Tibial artery (tissue), 4 donors: ENCODE measurements at regions not wholly inside any gene's neighbourhood (a gene's known extent, or its start where the extent isn't known, plus 50 kb on each side); places are given as distances from the start of the nearest gene placed in this dataset.

Experiments used
- DNase-seq, 2 donors: peaks; one replicate each; pipeline ENCODE4 v3.0.0-alpha.2; 2019
- H3K27ac ChIP-seq, 2 donors: fragments of 200-600 bp; sonication (generic) in 1 of 2; 1 replicate in 1 of 2; 2 replicates in 1 of 2; pipeline ENCODE4 v1.5.1; 2018 to 2019; ENCODE audit warnings: mild to moderate bottlenecking in 1 of 2
- H3K27me3 ChIP-seq, 2 donors: fragments of 200-600 bp; sonication (generic) in 1 of 2; one replicate each; pipeline versions ENCODE4 v1.5.1 to v1.6.0; 2016 to 2019
- H3K36me3 ChIP-seq, 3 donors: fragments of 200-600 bp; sonication (generic) in 2 of 3; one replicate each; pipeline ENCODE4 v1.5.1; 2016 to 2019; ENCODE audit warnings: mild to moderate bottlenecking in 2 of 3
- H3K4me1 ChIP-seq, 4 donors: fragments of 200-600 bp; sonication (generic) in 2 of 4; 1 replicate in 3 of 4; 2 replicates in 1 of 4; pipeline ENCODE4 v1.5.1; 2016 to 2019
- H3K4me3 ChIP-seq, 2 donors: fragments of 200-600 bp; sonication (generic) in 1 of 2; 1 replicate in 1 of 2; 2 replicates in 1 of 2; pipeline ENCODE4 v1.5.1; 2018 to 2019; ENCODE audit warnings: mild to moderate bottlenecking in 2 of 2
- H3K9me3 ChIP-seq, 3 donors: fragments of 200-600 bp; sonication (generic) in 1 of 3; one replicate each; pipeline ENCODE4 v1.5.1; 2016 to 2019
- CTCF ChIP-seq, 2 experiments: fragments of 200-600 bp in 1 of 2; fragments of 450-650 bp in 1 of 2; IDR thresholded peaks; one replicate each; pipeline ENCODE4 v1.5.1; 2017 to 2019; ENCODE audit warnings: antibody characterized with exemption in 2 of 2, mild to moderate bottlenecking in 1 of 2, moderate library complexity in 1 of 2
- intact Hi-C: fragments of 100-400 bp; cut with DNase I; formaldehyde crosslinking; loops from one replicate; pipeline ENCODE4 v1.15.0; 2023; ENCODE audit warnings: low total_unique reads

GRCh38 chr19:28920269-28921066, 292.5 kb downstream of the UQCRFS1 start:
- Histone ChIP-seq H3K9me3 (no peaks in the 10 kb centered on the region), H3K36me3 (no peaks in the 10 kb centered on the region), H3K4me3 (no peak overlapping the region), H3K4me1 (no peaks in the 10 kb centered on the region), H3K27ac (no peak overlapping the region), H3K27me3 (peaks cover 0 to 5% of the 10 kb centered on the region in 2 donors)
- no peak for DNase-seq
- intact Hi-C loops, result no loop called here
- TF ChIP-seq CTCF (IDR thresholded peaks at IDR 0.05), result no peak

- Histone ChIP-seq H3K27me3 (peaks cover 0 to 5% of the 10 kb centered on the region in 2 donors), H3K27ac (no peak overlapping the region), H3K4me1 (no peaks in the 10 kb centered on the region), H3K4me3 (no peak overlapping the region), H3K9me3 (no peaks in the 10 kb centered on the region), H3K36me3 (no peaks in the 10 kb centered on the region)
- DNase-seq, result no peak
- intact Hi-C loops, result no loop called here
- no peak for TF ChIP-seq CTCF (IDR thresholded peaks at IDR 0.05)
Measured at GRCh38 chr19:28917621-28918020, 295.3 kb downstream of the UQCRFS1 start.

- DNase-seq, result no peak
- Histone ChIP-seq H3K9me3 (no peaks in the 10 kb centered on the region), H3K27ac (no peak overlapping the region), H3K4me3 (no peak overlapping the region), H3K36me3 (no peaks in the 10 kb centered on the region), H3K4me1 (no peaks in the 10 kb centered on the region), H3K27me3 (peaks cover 0 to 5% of the 10 kb centered on the region in 2 donors)
- intact Hi-C loops, result no loop called here
- TF ChIP-seq CTCF (IDR thresholded peaks at IDR 0.05), result no peak
Measured at GRCh38 chr19:28915737-28916460, 297.1 kb downstream of the UQCRFS1 start.

- no peaks in the 10 kb centered on the region for H3K4me1 ChIP-seq
- H3K4me3 ChIP-seq, result no peak overlapping the region
- no peak overlapping the region for H3K27ac ChIP-seq
- TF ChIP-seq CTCF (IDR thresholded peaks at IDR 0.05), result no peak
- no peaks in the 10 kb centered on the region for H3K36me3 ChIP-seq
- no peaks in the 10 kb centered on the region for H3K9me3 ChIP-seq
- intact Hi-C loops, result no loop called here
- no peak for DNase-seq
- peaks cover 0 to 4% of the 10 kb centered on the region in 2 donors for H3K27me3 ChIP-seq
Measured at GRCh38 chr19:28915202-28915601, 297.7 kb downstream of the UQCRFS1 start.

GRCh38 chr19:28914173-28914572, 298.8 kb downstream of the UQCRFS1 start:
- peaks cover 0 to 4% of the 10 kb centered on the region in 2 donors for H3K27me3 ChIP-seq
- H3K9me3 ChIP-seq, result no peaks in the 10 kb centered on the region
- no peak for TF ChIP-seq CTCF (IDR thresholded peaks at IDR 0.05)
- no peaks in the 10 kb centered on the region for H3K4me1 ChIP-seq
- intact Hi-C loops, result no loop called here
- no peak overlapping the region for H3K27ac ChIP-seq
- no peak for DNase-seq
- no peak overlapping the region for H3K4me3 ChIP-seq
- no peaks in the 10 kb centered on the region for H3K36me3 ChIP-seq
